ENCODE measurements at regions not wholly inside any gene's neighbourhood (a gene's known extent, or its start where the extent isn't known, plus 50 kb on each side); places are given as distances from the start of the nearest gene placed in this dataset.

- H3K27ac Mint-ChIP-seq = no peak overlapping the region
- CTCF ChIA-PET = no interaction called here
- ATAC-seq (no peak), DNase-seq (no peak)
- H3K9me3 Mint-ChIP-seq (ENCODE audit: low read depth) = peaks cover 4% of the 10 kb centered on the region
- no peaks in the 10 kb centered on the region for H3K4me1 Mint-ChIP-seq
- H3K27me3 Mint-ChIP-seq = no peaks in the 10 kb centered on the region
- H3K36me3 Mint-ChIP-seq = no peaks in the 10 kb centered on the region
- H3K4me3 Mint-ChIP-seq = no peak overlapping the region
Observed at GRCh38 chr1:190046231-190046630, 431.4 kb downstream of the BRINP3 start.

Measured in activated CD8-positive, alpha-beta memory T cell treated with anti-CD3 and anti-CD28 coated beads, Interleukin-2, amount 10 ng/mL, durations not matched to agents 7 days and 5 days (primary cell).